GM18499 (cell line): ENCODE measurements at regions not wholly inside any gene's neighbourhood (a gene's known extent, or its start where the extent isn't known, plus 50 kb on each side); places are given as distances from the start of the nearest gene placed in this dataset.

Experiments
- ATAC-seq: cut with Tn5 transposase; IDR thresholded peaks from one replicate; pipeline ENCODE4 v1.9.1; 2021; ENCODE audit warnings: moderate number of reproducible peaks; ENCODE audit not compliant: insufficient read depth, unreplicated experiment

DNA sequence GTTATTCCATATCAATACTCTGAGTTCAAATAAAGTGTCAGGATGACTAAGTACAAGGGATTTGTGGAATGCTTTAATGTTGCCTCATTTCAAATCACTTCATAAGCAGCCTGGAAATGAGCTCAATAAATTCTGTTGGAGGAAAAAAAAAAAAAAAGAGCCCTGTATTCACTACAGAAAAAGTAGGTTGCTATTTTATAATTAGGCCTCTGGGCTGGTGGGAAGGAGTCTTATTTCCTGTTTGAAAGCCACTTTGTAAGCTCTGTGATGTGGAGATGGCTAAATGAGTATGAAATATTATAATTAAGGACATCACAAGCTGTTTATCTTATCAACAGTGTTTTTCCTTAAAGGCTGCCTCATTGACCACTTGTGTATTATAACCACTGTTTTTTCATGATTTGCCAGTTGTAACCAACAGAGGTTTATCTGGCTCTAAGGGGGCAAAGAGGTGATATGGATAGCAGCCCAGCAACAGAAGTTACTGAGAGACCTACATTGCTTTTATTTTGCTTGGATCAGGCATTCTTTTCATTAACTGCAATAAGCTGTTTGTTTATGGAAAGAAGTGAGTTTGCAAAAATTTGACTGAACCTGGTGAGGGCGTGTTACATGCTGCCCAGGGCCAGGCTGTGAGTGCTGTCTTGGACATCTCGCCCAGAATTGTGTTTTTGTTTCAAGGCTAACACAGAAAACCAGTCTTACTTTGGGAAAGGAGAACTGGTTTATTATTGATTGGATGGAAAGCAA, 563.3 kb upstream of the MAP3K7 start:
- no peak for ATAC-seq

DNA sequence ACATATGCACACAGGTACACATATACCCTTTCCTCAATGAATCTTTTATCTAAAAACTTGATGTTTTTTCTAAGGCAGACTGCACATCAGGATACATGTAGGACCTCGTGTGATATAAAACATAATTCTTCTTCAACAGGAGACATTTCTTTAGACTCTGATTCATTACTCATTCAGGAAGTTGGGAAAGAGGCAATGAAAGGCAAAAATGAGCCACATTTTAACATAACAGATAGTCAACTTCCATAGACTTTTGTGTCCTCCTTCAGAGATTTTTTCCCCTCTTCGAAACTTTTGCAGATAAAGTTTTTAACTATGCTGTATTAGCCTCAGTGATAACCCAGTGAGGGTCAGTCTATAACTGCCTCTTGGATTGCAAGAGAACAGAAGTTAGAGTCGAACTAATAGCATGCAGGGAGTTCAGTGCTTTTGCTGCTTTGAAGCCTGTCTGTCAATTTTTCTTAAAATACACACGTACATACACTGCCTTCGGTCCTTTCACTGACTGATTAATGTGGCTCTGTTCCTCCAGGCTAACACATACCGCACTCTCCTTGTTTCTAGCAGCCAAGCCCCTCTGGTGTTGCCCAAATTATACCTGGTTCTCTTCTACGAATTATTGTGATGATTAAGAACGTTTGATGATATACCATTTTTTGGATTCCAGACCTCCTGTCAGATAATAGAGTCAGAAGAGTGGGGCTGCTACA, 562.5 kb upstream of the MAP3K7 start:
- no peak for ATAC-seq

DNA sequence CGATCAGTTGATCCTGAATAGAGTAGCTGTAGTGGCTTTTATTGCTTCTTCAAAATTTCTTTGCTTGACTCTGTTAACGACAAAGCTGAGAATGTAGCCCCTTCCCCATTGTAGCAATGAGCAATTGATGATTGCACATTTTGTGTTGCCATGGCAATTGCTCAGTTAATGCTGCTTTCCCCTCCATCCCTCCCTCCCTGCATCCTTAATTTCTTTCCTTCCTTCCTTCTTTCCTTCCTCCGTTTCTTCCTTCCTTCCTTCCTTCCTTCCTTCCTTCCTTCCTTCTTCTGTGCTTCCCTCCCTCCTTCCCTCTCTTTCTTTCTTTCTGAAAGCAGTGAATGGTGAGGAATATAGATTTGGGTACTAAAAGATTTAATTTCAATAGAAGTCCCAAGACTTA, 557.3 kb upstream of the MAP3K7 start:
- ATAC-seq: no peak

DNA sequence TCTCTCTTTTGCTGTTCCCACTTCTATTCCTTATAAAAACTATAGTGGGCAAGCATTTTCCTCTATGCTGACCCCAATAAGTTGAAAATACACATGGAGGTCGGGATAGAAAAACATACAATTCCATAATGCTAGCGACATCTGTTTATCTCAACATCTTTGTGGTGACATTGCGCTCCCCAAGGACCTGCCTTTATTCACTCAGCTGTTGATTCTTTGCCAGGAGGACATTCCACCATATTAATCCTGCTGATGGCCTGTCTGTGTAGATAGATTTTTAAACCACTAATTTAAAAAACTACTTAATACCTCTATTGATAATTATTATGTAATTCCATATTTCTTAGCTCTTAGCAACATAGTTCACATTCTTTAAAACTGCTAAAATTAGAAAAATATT, 555.3 kb upstream of the MAP3K7 start:
- no peak for ATAC-seq

DNA sequence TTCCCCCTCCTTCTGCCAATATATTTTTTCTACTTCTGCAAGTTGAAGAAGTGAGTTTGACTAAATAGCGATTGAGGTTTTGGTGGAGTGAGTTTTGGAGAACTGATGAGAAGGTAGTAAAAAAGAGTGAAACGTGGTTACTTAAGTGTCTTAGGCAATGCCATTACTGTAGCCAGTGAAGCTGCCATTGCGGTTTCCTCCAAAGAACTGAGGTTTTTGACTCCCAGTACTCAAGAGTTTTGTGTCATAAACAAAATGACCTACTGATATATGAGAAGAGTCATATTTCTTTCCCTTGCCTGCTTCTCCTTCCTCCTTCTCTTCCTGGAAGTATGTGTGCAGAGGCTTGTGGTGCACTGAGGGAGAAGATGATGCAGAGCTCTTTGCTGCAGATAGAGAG, 554.5 kb upstream of the MAP3K7 start:
- no peak for ATAC-seq

DNA sequence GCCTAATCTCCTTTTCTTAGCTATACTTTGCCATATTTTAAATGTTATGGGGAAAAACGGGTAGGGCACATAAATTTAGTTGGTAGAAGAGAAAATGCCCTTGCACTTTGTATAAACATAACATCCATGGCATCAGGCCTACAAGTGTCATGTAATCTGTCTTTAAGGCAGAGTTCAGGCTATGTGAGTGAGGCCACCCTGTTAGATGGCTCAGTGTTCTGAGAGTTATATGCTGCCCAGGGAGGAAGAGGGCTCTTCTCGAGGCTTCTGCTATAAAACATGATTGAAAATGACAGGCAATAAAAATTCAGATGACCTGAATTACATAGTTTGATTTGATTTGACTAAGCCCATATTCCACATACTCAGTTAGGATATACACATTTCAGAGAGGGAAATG, 553.6 kb upstream of the MAP3K7 start:
- ATAC-seq: no peak

DNA sequence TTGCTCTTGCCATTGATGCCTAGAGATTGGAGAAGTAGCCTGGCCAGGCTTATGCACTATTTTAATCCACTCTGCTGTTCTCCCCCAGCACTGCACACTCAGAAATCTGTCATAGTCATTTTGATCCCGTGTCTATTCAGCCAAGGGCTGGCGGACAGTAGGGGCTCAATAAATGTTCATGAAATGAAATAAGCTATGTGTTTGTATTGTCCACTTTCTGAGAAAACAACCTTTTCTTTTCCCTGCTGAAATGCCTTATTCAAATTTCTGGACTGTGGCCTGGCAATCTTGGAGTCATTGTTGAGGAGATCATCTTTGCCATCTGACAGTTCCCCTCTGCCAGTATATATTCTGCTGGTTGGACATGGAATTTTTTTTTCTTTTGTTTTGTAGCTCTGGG, 550.4 kb upstream of the MAP3K7 start:
- no peak for ATAC-seq

DNA sequence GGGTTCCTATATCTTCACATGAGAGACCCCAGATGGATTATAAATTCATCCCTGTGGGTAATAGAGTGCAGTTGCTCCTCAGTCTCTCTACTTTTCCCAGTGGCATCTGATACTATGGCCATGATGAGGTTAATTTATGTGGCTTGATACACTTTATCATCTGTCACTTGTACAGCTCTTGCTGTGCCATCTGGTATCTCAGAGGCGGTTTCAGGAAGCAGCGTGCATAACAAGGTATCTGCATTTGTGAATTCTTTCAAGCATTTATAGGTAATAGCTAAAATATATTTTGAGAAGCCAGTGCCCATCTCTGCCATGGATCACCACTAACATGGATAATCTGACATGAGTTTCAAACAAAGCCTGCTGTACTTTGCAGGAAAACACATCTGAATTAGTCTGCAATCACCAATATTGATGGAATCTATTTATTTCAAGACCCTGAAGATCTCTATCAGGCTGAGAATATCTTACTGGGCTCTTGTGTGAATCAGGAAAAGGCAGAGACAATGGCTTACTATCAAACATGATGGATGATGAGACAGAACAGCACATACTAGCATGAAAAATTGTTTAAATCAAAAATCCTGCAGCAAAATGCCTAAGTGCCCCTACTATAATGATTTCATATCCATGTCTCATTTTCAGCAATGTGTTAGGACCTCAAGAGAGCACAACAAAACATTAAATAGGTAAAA, 548.7 kb upstream of the MAP3K7 start:
- no peak for ATAC-seq

DNA sequence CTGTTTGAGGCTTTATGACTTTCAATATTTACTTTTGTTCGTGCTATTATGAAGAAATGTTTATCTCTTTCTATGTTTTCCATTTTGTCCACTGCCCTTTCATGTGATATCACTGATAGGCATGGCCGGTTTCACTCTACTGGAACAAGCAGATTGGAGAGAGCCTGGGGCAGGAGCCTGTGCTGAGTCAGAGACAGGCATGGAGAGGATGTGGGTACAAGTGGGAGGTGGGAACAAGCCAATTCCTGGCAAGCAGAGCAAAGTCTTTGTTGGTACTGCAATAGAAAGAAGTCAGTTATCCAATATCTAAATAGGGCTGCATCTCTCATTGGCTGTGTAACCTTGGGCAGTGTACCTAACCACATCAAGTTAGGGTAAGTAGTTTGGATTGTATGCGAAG, 545.6 kb upstream of the MAP3K7 start:
- ATAC-seq: no peak

DNA sequence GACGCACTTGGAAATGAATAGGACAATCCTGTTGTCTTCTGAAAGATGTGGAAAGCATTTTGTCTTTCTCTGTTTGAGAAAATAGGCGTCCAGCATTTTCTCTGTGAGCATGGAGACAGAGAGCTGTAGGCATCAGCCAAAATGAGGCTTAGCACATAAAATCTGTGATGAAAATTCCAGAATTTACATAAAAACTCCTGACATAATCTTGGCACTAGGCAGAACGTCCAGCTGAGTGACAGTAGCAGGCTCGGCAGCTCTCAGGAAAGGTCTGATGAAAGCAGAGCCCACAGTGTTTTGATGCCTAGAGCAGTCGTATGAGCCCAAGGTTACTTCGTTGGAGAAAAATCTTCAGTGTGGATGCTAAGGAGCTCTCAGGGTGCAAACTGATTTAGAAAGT, 543.3 kb upstream of the MAP3K7 start:
- no peak for ATAC-seq

DNA sequence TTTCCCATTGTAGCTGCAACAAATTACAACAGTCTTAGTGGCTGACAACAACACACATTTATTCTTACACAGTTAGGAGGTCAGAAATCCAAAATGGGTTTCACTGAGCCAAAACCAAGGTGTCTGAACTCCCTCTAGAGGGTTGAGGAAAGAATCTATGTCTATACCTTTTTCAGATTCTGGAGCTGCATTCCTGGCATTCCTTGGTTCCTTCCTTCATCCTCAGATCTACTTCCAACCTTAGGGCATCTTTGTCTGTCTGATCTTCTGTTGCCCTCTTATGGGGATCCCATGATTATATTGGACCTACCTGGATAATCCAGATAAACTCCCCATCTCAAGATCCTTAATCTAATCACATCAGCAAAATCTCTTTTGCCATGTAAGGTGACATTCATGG, 540.9 kb upstream of the MAP3K7 start:
- ATAC-seq: no peak

DNA sequence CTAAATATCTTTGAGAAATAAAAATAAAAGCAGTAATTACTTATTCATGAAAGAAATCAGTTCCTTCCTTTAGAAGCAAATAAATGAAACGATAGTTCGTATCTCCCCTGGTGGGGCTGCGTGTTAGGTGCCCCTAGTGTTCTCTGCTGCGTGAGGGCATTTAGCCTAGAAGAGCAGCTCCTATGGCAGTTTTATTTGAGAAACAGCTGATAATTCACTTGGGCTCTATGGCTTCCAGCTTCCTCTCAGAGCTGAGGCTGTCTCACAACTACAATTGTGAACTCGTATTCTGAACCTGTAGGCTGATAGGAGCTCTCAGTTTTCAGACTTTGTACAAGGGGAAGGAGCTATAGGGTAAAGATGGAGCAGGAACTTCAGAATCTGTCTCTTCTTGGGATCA, 540.0 kb upstream of the MAP3K7 start:
- ATAC-seq: no peak

DNA sequence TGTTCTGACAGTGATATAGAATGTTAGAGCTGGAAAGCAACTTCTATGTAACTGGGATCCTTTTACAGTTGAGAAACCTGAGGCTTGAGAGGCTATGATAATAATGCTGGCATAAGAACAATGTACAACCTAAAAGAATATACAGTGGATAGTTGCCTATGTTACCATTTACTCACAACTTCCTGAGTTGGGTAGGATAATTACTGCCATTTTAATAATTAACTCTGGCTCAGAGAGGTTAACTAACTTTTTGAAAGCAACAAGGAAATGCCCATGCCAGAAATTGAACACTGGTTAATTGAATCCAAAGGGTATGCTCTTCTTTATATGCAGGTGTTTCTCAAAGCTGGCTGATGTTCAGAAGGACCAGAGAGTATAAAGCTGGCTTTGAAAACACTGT, 530.7 kb upstream of the MAP3K7 start:
- no peak for ATAC-seq

DNA sequence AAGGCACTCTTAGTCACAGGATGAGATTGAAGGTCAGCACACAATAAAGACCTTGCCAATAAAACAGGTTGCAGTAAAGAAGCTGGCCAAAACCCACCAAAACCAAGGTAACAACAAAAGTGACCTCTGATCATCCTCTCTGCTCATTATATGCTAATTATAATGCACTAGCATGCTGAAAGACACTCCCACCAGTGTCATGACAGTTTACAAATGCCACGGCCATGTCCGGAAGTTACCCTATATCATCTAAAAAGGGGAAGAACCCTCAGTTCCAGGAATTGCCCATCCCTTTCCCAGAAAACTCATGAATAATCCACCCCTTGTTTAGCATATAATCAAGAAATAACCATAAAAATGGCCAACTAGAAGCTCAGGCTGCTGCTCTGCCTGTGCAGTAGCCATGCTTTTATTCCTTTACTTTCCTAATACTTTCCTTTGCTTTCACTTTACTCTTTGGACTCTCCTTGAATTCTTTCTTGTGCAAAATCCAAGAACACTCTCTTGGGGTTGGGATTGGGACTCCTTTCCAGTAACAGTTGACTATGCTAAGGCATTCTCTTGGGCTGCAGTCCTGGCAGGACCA, 527.3 kb upstream of the MAP3K7 start:
- no peak for ATAC-seq

DNA sequence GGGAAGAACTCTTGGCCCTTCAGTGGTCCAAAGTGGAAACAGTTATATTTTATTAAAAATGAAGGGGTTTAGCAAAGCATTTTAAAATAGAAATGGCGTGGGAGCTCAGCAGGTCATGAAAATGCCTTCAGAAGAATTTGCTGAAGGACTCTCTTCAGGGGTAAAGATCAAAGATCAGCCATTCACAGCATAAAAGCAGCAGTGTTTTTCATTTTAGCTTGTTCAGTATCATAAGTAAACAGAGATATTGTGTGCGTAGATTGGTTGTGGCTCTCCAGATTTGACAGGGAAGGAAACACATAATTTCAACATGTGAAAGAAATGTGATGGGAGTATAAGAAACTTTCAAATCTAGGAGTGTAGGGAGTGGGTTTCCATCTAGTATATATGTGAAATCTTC, 519.2 kb upstream of the MAP3K7 start:
- ATAC-seq: no peak

DNA sequence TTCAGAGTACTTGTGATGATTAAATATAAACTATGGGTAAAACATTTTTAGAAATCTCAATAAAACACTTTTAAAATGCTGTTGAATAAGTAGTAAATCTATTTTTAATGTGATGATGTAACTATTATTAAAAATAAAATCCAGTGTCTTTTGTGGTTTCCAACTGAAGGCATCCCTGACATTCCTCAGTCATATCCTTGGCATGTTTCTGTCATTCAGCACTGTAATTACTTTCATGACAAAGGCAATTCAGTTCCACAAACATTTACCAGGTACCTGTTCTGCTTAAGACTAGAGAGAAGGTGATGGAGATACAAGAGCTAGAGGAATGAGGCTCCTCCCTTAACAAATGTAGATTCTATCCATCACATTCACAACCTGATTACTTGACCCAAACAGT, 518.7 kb upstream of the MAP3K7 start:
- no peak for ATAC-seq

DNA sequence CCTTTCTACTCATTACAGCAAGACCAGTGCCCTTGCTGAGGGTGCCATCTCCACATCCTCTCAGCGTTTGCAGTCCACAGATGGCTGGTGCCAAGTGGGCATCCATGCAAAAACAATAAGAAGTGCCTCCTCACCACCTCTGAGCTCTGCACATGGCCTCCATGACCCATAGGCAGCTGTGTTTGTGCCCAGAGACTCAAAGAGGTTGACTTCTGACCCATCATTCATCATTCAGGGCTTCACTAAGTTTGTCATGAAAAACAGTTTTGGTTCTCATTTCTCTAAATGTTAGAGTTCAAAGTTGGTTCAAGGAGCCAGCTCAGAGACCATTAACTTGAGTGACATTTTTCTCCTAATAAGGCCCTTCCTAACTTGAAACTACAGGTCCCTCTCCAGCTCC, 512.6 kb upstream of the MAP3K7 start:
- no peak for ATAC-seq

DNA sequence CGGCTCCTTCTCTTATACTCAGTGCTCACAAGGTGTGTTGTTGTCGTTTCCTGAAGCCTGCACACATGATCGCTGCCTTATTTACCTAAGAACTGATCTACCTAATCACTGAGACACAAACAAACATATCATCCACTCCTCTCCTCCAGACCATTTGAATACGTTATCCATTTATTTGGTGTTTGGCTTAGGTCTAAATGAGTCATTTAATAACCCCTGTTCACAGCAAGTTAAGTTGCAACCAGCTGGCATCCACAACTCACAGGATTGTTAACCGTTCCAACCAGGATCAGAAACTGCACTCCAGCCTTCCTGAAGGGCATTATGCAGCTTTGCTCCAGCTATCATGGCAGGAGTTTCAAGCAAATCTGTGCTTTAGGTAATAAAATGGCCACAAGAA, 511.1 kb upstream of the MAP3K7 start:
- no peak for ATAC-seq

DNA sequence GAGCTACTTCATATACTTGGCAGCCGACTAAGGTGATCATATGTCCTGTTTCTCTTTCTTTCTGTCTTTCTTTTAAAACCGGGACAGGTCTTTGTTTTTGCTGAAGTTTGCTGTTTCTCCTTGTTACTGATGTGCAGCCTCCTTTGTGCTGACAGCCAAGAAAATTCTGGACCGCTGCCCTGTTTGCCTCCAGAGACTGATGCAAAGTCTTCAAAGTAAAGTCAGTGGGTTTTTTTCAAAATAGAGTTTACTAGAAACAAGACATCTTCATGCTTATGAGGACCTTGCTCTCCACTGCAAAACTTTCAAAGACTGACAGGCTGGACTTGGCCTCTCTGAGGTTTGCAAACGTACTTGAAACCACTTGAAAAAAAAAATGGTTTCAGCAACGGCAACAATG, 510.5 kb upstream of the MAP3K7 start:
- ATAC-seq: no peak

DNA sequence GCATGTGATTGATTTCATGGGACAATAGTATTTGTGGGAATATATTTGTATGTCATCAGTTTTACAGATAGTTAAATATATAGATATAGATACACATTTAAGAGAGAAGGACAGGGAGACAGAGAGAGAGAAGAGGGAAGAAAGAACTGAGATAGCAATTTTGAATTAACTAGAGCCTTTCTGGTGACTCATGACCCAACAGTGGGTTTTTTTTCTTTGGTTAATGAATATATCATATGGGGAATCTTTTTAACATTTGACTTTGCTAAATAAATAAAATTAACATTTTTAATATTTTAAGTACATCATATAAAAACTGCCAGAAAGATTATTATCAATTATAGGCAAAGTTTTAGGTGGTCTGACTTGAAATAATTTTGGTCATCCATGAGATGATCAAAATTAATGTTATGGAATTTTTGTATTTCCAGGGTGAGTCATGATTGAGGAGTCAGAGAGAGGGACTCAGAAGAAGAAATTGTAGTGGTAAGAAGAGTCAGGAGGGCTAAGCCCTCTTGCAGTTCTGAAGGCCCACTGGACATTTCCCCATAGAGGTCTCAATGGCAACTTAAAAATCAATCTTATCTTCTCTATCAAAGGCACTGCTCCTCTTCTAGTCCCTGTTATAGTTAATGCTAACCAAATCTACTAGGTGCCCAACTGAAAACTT, 508.1 kb upstream of the MAP3K7 start:
- no peak for ATAC-seq

DNA sequence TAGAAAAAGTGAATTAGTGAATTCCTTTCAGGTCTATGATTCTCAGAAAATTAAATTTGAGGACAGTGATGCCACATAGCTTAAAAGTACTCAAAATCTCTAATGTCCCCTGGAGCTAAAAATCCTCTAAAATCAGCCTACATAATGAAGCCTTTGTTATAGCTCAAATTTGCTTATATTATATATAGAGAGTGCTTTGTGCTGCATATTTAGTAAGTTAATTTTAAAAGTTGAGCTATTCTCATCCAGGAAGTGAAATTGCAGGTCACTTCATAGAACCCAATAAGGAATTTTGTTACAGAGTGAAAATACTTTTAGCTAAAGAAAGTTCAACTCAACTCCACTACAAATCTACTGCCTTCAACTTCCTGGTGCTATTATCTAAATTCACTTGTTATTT, 507.5 kb upstream of the MAP3K7 start:
- ATAC-seq: no peak
